Breast epithelium (tissue), 3 donors: ENCODE measurements at regions not wholly inside any gene's neighbourhood (a gene's known extent, or its start where the extent isn't known, plus 50 kb on each side); places are given as distances from the start of the nearest gene placed in this dataset.

Experiments used
- POLR2A ChIP-seq: fragments of 450-650 bp; IDR thresholded peaks from one replicate; pipeline ENCODE4 v1.6.1; 2016; ENCODE audit warnings: antibody characterized with exemption, mild to moderate bottlenecking, moderate library complexity
- POLR2AphosphoS5 ChIP-seq, 3 donors: sonication (generic); formaldehyde crosslinking; IDR thresholded peaks; one replicate each; pipeline ENCODE4 v1.6.1; 2017; ENCODE audit warnings: antibody characterized with exemption in 3 of 3
- TF ChIP-seq, protein P1 (sequence below), 3 donors: fragments of 450-650 bp; IDR thresholded peaks; one replicate each; pipeline ENCODE4 v1.5.1; 2016 to 2017; ENCODE audit warnings: antibody characterized with exemption in 3 of 3, mild to moderate bottlenecking in 3 of 3, moderate library complexity in 3 of 3

DNA sequence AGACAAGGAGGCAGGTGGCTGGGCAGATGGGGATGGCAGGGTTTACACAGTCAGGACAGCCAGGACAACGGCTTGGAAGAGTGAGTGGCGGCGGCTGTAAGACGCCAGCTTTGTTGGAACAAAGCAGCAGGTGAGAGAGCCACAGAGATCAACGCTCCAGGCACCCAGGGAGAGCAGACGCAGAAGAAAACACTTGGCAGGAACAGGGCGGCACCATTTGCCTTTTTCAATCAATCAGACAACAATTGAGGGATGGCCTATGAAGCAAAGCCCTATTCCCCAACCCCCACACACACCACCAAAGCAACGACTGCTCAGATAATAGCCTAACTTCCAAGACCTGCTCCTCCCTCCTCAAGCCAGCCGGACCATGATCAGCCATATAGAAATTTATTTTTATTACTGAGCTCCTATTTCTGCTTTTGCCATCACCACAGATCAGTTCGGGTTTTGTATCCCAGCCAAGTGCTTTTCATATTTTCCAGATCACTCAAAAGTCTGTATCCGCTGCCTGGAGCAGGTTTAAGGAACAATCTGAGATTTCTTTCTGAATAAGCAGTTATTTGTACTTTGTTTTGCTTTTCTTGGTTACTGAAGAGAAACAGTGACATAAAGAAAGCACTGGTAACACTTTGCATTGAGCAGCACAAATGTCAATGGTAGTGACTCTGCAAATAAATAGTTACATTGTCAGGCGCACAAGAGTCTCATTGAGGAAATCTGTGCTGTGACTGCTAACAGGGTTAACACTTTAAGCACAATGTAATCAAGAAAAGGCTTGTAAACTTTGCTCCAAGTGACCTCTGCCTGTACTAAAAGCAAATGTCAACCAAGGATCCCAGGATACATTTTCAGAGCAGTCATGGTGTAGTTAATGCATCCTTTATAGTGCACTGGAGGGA, 81.8 kb upstream of the RBPJ start:
- TF ChIP-seq, protein P1, sequence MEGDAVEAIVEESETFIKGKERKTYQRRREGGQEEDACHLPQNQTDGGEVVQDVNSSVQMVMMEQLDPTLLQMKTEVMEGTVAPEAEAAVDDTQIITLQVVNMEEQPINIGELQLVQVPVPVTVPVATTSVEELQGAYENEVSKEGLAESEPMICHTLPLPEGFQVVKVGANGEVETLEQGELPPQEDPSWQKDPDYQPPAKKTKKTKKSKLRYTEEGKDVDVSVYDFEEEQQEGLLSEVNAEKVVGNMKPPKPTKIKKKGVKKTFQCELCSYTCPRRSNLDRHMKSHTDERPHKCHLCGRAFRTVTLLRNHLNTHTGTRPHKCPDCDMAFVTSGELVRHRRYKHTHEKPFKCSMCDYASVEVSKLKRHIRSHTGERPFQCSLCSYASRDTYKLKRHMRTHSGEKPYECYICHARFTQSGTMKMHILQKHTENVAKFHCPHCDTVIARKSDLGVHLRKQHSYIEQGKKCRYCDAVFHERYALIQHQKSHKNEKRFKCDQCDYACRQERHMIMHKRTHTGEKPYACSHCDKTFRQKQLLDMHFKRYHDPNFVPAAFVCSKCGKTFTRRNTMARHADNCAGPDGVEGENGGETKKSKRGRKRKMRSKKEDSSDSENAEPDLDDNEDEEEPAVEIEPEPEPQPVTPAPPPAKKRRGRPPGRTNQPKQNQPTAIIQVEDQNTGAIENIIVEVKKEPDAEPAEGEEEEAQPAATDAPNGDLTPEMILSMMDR (IDR thresholded peaks at IDR 0.05) = no peak
- no peak for TF ChIP-seq POLR2A
- TF ChIP-seq POLR2AphosphoS5 (IDR thresholded peaks at IDR 0.05) = no peak
